ENCODE measurements at regions not wholly inside any gene's neighbourhood (a gene's known extent, or its start where the extent isn't known, plus 50 kb on each side); places are given as distances from the start of the nearest gene placed in this dataset.

- TF ChIP-seq POLR2A (IDR thresholded peaks at IDR 0.05; ENCODE audit: low read length), result no peak
- TF ChIP-seq GATA1 (IDR thresholded peaks at IDR 0.05; ENCODE audit: low read depth, low read length), result no peak
These were observed 147.1 kb upstream of the MGMT start for GRCh38 chr10:129319934-129320333.

Data from erythroblast (primary cell).